Amniotic epithelial cell (primary cell): ENCODE measurements at regions not wholly inside any gene's neighbourhood (a gene's known extent, or its start where the extent isn't known, plus 50 kb on each side); places are given as distances from the start of the nearest gene placed in this dataset.

Experiments used
- DNase-seq: peaks from one replicate; pipeline ENCODE4 v3.0.0-alpha.2; 2010; ENCODE audit warnings: low read depth

DNA sequence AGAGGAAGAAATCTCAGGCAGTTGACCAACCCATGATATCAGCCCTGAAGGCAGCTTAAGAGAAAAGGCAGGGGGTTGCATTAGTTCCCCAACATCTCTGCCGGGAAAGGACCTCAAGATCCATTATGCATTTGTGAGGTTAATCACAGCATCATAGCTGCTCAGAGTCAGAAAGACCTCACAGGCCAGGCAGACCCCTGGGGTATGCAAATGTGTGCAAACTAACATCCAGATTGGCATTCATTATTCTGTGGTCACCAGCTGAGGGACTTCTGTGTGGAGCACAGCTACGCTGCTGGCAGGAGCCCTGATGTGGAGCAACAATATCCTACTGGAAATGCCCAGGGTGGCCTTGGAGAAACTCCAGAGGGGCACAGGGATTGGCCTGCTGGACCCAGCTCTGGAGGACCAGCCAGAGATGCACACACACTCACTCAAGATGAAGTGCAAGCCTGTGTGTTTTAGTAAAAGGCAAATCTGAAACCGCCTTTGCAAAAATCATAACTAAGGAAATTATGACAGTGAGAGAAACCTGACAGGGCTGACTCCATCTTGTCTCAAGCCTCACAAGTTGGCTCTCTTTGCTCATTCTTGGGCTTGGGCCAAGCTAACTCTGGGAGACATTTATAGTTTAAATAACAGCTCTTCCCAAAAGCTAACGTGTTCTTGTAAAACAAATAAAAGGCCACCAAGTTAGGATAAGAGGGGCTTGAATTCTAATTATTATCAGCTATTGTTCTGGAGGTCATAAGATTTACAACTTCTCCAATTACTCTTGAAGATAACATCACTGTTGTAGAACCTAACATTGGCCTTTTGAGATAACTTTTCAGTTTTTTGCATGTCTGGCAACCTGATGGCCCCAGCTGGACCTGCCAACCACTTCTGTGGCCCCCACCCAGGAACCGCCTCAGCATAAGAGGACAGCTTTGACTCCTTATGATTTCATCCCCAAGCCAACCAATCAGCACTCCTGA is 257.1 kb downstream of the UACA start:
- DNase-seq: no peak

DNA sequence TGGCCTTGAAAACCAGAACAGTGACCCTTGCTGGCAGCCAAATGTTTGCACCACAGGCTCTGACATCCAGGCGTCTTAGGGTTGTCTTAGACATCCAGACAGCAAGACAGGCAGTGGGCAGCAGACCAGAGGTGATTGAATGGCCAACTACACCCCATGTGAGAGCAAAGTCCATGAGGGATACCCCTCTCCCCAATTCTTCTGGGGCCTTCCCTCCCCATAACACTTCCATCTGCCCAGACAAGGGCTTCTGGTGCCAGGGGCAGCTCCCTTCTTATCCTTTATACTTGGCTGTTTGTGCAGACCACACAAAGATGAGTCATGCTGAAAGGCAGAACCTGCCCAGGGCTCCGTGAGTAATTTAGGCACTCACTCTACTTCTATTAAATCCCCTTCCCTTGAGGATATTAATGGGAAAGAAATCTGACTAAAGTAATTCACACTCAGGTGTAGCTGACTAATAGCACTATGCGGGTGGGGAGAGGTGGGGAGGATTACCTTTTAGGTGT is 257.9 kb downstream of the UACA start:
- peak; percentile 89 for DNase-seq

DNA sequence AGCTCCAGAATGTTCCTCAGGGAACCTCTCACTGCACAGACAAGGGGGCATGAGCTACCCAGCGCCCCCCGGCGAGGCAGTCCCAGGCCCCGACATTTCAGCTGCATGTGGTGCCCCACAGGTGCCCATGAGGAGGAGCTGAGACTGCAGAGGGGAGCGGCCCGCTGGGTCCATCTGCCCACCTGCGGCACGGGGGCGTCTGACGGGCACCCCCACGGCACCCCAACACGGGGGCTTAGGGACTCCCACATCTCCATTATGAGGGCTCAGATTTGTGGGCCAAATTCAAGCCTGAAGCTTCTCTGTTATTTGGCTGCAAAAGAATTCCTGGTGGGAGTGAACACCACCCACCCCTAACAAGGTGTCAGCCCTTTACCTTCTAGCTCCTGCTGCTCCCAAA is 258.4 kb downstream of the UACA start:
- no peak for DNase-seq

DNA sequence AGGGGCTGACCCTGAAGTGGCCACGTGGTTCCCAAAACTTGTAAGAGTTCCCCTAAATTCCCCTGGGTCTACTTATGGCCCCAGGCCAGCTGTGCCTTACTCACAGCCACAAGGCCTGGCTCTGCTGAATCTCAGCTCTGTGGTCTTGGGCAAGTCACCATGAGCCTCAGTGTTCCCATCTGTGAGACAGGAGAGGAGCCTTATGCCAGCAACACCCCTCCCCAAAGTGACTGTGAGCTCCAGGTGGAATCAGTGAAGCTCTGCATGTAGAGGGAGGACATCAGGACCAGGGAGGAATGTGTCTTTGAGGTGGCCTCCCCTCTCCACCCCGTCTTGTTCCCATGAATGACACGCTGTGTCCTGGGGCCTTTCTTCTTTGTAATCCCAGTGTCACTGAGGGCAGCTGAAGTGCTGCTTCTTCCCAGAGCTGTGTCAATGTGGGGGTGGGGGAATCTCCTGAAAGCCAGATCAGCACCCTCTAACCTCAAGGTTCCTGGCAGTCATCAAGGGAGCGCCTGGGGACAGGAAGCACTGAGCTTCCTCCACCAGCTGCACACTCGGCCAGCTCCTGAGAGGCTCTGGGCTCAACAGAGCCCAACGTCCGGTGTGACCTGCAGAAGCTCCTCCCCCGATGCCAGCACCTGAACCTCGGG is 258.9 kb downstream of the UACA start:
- DNase-seq: peak; percentile 47

DNA sequence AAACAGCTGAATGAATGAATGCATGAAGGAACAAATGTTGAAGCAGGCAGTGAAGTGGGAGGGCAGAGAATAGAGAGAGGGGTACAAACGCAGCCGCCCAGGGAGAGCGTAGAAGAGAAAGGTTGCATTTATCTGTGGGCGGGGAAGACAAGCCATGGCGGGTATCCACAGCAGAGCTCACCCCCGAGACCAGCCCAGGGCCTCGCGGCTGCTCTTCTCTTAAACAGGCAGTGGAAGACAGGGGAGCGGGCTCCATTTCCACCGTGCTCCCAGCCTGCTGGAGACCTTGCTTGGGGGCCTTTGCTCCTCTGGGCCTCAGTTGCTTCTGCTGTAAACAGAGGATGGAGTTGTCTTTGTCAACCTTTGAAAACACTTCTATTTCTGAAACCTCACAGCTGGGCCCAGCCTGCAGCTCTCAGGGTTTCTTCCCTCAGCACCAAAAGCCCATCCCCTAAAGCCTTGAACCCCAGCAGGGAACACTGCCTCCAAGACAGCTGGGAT is 259.5 kb downstream of the UACA start:
- no peak for DNase-seq

DNA sequence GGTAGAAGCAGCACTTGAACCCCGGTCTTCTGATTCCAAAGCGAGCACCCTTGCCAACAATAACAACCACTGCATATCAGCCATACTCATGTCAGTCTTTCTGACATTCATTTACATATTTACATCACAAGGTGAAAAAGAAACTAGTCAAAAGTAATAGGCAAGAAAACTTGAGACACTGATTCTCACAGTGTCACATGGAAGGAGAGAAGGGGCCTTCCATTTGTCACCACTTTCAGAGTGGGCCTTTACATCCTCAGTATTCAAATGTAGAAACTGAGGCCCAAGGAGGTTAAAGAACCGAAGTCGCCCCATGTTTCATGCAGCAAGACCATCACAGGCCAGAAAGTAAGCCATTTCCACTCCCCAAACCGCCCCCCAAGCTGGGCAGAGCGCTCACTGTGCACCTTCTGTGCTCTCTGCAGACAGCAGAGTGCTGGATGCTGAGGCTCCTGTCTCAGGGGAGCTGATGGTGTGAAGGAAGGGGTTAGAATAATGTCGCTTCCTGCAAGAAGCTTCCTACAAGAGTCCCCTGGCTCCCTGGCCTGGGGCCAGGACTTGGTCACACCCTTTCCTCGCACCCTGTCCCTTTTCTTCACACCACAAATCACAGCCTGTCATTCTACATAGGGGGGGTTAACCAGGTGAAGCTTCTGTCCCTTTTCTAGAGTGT is 260.1 kb downstream of the UACA start:
- no peak for DNase-seq

DNA sequence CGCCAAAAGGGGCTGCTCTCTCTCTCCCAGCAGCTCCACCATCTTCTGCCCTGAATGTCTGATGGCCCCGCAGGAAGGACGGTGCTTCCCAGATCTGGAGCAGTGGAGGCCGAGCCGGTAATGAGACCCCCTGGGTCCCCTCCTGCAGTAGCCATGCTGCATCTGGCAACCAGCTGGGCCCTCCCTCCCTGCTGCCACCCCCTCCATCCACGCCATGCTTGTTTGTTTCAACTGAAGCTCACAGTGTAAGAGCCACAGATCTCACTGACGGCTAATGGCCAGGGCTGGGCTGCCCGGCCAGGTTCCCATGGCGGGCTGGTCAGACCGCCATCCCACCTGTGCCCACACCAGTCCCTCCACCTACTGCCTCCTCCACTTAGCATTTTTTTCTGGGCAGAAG is 260.8 kb downstream of the UACA start:
- DNase-seq: no peak

DNA sequence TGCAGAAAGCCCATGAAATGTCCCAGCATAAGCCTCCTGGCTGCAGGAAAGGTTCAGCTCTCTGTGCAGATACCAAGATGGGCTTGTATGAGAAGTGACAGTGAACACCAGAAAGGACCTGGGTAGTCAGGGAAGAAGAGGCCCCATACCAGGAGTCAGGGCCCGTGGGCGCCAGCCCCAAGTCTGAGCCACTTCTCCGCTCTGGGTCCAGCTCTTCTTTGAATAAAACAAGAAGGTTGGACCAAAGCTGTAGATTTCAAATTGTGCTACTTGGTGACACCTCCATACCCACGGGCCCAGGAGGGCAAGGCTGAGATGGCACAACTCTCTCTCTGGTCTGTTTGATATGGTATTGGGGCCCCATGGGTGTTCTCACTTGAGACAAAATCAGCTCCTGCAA is 261.5 kb downstream of the UACA start:
- DNase-seq: no peak

DNA sequence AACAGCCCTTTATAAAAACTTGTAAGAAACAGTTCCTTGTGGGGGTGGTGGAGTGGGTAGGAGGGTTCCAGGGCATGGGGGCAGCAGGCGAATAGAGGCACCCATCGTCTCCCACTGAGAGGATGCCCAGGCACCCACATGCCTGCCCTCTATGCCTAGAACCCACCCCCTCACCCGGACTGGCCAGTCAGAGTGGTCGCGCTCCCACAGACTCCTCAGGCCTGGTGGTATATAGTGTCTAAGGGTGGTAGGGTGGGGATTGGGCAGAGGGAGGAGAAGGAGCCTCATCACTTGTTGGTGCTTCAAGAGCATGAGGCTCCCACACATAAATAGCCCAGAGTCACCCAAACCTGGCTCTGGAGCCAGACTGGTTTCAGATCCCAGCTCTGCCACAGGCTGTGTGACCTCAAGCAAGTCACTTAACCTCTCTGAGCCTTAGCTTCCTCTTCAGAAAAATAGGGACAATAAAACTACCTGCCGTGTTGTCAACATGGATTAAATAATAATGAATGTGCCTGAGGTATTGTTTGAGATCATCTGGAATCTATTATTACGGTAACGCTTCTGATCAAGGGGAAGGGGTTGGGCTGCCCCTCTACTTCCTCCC is 262.1 kb downstream of the UACA start:
- DNase-seq: no peak

DNA sequence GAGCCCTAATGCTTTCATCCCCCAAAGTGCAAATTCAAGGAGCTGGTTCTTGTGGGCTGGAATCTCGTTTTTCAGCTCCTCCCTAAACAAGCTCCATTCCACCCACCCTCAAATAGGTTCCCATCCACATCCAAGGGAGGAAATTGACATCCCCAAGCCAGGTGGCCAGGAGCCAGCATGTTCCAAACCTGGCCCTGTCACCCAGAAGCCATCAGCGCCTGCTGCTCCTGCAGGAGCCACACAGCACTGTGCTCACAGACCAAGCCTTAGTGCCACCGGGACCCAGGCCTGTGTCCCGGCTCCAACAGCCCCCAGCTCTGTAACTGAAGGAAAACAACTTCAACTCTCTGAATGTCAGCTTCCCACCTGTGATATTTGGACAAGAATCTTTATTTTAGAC is 263.6 kb downstream of the UACA start:
- DNase-seq: no peak

DNA sequence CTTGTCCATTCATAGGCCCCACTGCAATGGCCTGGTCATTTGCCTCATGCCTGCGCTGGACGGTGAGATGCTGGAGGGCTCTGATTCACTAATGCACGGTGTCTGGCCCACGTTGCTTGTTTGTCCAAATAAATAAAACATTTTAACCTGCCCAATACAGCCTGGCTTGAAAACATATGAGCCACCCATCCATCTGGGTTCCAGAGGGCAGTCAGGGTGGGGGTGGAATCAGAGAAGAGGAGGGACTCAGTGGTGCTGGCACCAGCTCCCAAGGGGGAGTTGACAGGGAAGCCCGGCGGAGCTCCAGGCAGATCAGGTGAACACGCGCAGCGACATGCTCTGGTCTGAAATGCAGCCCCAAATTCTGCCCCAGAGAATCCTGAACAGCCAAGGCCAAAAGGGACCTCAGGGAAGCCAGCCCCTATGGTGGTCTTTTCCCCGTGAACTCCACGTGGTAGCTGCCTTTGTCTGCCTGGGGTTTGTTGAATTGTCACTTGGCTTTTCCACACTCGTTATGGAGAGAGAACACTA is 265.2 kb downstream of the UACA start:
- no peak for DNase-seq

DNA sequence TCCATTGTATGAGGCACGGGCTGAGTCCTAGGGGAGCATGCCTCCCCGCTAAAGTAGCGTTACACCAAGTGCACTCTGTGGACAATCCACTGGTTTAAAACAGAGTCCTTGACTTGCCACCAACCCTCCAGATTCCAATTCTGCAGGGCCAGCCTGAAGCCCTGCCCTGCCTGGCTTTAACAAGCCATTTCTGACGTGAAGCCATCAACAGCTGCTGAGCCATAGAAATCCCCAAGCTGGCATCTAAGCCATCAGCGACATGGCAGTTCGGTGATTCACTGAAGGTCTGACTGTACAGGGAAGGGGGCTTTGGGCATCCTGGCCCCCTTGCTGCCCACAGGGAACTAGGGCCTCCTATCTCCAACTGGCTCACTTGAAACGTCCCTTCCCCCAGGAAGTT is 265.7 kb downstream of the UACA start:
- no peak for DNase-seq

DNA sequence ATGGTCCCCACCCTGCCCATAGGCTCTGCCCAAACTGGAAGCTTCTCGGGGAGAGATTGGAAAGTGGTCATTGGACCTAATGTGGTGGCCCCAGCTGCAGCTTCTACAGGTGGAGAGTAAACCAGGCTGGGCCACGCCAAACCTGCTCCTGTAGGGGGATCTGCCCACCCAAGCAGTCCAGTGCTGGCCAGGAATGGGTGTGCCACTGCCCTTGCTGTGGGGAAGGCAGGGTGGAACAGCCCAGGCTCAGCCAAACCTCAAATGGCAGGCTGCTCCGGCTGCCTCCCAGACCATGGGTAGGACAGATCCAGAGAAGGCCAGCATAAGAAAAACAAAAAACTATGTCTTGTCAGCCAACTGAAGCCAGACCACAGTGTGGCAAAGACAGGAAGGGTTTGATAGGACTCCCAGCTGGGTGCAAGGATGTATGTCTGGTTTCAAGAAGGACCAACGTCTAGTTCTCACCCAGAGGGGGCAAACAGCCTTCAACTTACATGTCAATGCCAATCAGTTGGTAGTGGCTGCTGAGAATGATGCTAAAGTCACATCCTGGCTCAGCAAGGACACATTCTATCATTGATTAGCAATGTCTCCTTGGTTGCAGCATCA is 267.3 kb downstream of the UACA start:
- DNase-seq: no peak

DNA sequence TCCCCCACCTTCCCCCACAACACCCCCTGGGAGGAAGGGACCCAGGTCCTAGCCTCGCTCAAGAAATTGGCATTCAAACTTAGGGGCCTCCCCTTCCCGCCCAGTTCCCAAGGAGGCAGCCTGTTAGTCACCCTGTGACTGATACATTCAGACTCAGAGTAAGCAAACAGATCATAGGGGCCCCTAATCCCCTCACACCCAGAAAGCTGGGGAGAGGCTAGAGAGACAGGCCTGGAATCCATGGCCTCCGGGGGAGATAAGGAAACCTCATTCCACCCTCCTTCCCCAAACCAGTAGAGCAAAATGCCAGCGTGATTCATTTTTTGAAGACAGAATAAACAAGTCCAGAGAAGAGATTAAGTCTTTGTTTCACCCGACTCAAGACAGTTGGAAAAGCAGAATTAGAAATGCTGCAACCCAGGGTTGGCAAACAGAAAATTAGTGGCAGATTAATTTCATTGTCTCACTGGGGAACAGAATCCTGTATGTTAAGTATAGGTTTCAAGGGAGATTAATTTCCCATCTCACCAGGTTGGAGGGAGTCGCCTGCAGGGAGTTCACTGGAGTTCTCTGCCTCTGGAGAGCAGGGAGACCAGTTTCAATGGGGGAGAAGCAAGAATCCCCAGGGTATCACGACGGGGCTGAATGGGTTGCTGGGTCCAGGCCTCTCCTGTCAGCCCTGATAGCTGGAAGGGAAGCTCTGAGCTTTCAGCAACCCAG is 268.3 kb downstream of the UACA start:
- DNase-seq: peak; percentile 100

DNA sequence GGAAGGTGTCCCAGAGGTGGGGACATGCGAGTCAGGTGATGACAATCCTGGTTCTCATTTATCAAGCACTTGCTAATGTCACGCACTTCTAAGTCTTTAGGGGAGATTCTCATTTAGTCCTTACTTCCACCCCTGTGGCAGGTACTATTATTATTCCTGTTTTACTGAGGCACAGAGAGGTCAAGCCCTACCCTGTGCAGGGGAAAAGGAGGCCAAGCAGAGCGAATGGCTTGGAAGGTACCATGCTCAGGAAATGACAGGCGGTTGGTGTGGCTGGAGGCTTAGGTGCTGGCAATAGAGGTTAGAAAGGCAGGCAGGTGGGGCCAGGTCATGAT is 268.9 kb downstream of the UACA start:
- DNase-seq: no peak

DNA sequence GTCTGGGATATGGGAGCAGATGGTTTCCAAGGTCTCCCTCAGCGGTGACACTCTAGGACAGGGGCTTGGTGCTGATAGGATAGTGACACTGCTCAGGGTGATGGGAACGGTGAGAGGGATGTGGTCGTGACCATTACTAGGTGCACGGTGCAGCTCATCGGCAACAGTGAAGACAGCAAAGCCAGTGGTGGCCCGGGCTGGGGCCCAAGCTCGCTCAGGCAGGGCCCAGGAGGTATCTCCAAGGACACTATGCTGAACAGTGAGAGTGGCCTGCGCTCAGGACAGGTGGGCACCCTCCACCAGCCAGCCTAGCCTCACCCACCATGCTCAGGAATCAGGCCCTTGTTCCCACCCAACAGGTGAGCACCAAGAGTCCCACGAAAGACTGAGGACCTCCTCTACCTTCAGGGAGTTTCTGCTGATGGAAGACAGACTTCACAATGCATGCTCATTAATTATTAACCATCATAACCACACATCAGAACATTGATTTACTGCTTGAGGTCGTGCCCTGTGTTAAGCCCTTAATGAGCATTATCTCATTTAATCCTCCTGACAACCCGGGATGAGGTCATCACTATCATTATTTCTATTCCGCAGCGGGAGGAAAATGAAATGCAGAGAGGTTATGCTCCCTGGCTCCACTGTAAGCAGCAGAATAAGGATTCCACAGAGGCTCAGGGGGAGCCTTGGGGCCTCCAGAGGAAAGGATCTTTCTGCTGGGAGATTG is 269.4 kb downstream of the UACA start:
- peak; percentile 98 for DNase-seq

DNA sequence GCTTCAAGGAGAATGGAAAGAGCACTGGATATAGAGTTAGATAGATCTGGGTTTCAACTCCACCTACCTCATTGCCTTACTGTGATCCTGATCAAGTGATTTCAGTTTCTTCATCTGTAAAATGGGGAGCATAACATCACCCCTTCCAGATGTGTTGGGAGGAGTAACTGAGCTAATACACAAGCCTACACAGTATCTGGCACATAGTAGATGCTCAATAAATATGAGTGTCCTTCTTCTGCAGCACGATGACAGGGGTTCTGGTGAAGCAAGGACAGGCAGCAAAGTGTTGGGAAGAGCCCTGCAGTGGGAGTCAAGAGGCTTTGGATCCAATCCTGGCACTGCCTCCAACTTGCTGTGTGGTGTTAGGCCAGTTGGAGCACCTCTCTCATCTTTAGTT is 270.0 kb downstream of the UACA start:
- DNase-seq: peak; percentile 21

DNA sequence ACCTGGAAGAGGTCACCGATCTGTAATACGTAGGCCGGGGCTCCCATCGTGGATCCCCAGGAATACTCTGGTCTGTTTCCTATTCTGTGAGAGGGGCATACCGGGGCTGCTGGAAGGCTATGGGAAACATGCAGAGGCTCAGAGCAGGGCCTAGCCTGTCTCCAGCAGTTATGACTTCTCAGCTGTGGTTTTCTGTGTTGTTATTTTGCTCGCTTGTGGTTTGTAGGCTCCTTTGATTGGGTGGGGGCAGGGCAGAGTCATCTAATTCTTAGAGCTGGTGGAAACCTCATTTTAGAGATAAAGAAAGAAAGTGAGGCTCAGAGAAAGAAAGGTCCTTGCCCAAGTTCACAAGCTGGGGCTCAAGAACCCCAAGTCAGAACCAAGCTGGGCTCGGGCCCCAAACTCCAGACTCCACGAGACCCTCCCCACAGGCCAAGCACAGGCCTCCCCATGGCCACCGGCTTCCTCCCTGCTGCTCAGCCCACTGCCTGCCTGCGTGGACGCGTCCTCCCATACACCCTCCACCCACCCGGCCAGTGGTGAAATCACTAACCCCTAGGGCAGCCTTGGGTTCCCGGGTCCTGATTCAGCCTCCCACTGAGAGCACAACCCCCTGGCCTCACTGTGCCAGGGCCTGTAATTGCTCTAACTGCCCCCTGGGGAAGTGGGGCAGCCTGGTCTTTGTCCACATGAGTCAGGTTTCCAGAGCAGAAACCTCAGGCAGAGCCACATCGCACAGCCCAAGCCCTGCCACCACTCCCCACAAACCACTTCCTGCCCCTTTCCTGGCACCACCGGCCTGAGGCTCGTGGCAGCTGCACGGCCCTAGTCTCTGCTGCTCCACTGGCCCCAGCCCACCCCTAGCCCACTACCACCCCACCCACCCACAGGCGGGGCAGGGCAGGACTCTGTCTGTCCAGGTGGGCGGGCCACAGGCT is 270.8 kb downstream of the UACA start:
- DNase-seq: peak; percentile 98

DNA sequence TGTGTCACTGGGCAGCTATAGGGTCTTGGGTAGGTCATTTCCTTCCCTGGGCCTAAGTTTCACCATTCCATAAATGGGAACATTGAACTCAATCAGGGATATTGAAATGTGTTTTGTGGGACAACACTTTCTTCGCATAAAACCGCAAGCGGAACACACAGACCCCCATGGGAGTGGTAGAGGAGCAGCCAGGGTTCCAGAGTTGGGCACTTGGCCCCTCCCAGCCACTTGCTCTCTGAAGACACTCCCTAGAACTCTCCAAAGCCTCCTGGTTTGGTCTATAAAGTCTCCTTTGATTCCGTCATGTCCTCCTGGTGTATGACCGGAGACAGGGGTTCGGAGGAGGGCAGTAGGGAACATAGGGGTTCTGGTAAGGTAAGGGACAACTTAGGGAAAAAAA is 271.7 kb downstream of the UACA start:
- DNase-seq: no peak
